ENCODE measurements at regions not wholly inside any gene's neighbourhood (a gene's known extent, or its start where the extent isn't known, plus 50 kb on each side); places are given as distances from the start of the nearest gene placed in this dataset.

- TF ChIP-seq CTCF (conservative IDR thresholded peaks at IDR 0.05; ENCODE audit: low read depth, low read length) (no peak), EZH2 (IDR thresholded peaks at IDR 0.05; ENCODE audit: borderline replicate concordance, low read depth, low read length, poor library complexity, severe bottlenecking) (no peak)
Observed at GRCh38 chr17:13750816-13751793, 149.4 kb upstream of the HS3ST3A1 start.

Measured in A673 (cell line).